ENCODE measurements at regions not wholly inside any gene's neighbourhood (a gene's known extent, or its start where the extent isn't known, plus 50 kb on each side); places are given as distances from the start of the nearest gene placed in this dataset.
"Not testable (repeated sequence)": the region's sequence is repeated elsewhere in the genome, so short reads cannot be mapped to it uniquely, and the experiment has no call there.

DNA sequence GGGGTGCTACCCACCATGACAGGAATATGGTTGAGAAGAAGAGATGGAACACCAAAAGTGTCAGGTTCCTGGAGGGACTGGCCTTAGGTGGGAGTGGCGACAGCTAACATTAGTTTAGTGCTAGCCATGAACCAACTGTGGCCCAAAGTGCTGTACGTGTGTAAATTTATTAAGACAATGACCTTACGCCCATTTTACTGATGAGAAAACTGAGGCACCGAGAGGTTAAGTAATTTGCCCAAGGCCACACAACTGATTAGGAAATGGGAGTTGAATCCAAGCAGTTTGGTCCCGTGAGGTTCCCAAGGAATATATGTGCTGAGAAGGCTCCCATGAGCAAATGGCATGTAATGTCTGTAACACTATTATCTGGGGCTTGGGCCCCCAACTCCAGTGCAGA lies 109.5 kb upstream of the SLC1A4 start:
- intact Hi-C loops (cut with DNase I) = no loop called here
- ATAC-seq (ENCODE audit: poor library complexity) (no peak), DNase-seq (no peak)

DNA sequence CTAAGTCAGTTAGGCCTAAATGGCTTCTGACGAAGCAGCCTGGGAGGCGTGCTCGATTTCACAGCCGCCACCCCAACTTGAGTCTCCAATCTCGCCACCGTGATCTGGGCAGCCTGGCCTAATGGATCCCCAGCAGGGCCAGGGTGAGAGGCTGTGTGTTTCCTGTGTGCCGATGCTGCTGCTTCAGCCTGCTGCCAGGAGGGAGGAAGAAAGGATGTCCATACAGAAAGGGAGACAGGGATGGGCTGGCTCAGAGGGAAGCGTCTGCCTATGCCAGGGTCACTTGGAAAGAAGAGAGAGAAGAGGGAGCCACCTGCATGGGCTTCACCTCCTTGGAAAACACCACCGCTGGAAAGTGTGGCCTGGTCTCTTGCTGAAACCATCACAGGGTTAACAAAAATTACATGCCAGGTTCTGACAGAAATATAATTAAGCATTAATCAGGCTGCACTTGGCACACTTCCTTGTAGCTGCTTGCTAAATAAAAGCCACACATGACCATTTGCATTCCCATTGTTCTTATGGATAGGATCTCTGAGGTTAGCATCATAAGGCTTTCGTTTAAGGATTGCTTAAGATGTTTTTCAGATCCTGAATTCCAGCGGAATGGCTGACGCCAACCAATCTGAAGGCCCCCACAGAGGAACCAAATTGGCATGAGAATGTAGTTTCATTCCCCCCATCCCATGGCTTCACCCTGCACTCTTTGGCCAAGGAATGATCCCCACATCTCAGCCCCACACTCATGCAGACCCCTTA lies 108.8 kb upstream of the SLC1A4 start:
- ATAC-seq (ENCODE audit: poor library complexity) (no peak), DNase-seq (no peak)
- intact Hi-C loops (cut with DNase I) = no loop called here

DNA sequence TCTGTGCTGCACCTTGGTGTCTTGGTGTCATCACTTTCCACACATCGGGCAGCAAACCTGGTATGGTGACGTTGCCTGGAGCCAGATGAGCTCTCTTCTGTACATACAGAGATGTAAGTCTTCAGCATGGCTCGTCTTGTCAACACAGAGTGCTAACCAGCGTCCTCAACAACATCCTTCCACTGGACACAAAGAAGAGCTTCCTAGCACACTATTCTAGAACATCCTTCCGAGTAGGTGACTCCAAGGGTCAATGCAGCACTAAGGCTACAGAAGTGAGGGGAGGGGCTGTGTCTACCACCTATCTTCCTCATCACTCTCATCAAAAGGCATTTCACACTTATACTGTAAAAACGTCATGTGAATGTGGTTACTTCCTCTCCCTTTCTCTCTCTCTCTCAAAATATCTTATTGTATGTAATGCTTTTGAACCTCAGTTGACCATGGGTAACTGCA lies 108.1 kb upstream of the SLC1A4 start:
- DNase-seq = no peak
- intact Hi-C loops (cut with DNase I) = no loop called here
- ATAC-seq (ENCODE audit: poor library complexity) = no peak

DNA sequence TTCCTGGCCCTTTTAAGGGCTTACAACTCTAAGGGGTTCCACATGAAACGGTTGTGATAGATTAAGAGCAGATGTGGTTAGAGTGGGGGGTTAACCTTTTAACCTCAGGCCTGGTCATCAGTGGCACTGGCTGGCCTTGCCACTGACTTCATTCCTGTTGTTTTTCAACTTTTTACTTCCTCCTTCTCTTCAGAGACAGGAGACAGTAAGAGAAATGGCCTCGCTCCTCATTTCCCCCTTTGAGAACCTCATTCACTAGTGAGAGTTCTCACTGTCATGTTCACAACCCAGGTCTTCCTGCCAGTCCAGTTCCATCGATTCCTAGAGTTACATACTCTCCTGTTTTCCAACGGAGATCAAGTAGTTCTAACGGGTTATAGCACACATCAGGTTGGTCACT lies 101.6 kb upstream of the SLC1A4 start:
- intact Hi-C loops (cut with DNase I) = no loop called here
- ATAC-seq (ENCODE audit: poor library complexity) (no peak), DNase-seq (no peak)

DNA sequence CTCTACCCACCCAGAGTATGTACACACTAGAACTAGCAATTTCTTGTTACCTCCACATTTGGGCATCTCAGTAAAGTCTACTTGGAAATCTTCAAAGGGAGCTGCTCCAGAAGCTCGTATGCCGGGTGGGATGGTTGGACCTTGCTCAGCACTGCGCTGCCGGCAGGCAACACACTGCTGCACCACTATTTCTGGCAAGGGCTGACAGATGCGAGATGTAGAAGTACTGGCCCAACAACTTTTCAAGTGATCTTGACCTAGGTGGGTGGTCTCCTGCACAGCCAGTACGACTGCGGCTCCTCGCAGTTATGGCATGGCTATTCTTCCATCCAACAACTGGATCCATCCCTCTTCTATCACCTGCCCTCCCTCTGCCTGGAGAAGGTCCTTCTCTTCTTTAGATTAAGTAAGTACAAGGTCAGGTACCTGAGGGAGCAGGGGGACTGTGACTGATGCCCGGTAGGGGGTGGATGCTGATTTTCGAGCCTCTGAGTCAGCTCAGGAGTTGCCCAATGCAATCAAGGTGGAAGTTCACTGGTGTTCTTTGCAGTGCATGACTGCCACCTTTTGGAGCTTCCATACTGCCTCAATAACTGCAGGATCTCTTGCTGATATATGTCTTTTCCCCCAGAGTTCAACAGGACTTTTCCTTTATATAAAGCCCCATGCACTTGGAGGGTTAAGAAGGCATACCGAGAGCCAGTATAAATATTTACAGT lies 100.4 kb upstream of the SLC1A4 start:
- no peak for DNase-seq
- no peak for ATAC-seq (ENCODE audit: poor library complexity)
- intact Hi-C loops (cut with DNase I) = no loop called here

DNA sequence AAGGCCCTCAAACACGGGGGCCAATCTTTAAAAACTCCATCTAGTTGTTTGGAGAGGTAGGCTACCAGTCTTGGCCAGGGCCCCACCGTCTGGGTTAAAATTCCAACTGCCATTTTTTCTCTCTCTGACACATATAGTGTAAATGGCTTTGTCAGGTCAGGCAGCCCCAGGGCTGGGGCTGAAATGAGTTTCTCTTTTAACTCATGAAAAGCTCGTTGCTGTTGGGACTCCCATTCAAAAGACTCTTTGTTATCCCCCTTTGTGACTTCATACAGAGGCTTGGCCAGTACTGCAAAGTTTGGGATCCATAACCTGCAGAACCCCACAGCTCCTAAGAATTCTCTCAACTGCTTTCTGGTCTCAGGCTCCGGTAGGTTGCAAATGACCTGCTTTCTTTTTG lies 99.4 kb upstream of the SLC1A4 start:
- DNase-seq = no peak
- intact Hi-C loops (cut with DNase I) = no loop called here
- no peak for ATAC-seq (ENCODE audit: poor library complexity)

DNA sequence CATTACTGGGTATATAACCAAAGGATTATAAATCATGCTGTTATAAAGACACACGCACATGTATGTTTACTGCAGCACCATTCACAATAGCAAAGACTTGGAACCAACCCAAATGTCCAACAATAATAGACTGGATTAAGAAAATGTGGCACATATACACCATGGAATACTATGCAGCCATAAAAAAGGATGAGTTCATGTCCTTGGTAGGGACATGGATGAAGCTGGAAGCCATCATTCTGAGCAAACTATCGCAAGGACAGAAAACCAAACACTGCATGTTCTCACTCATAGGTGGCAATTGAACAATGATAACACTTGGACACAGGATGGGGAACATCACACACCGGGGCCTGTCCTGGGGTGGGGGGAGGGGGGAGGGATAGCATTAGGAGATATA lies 92.6 kb upstream of the SLC1A4 start:
- DNase-seq; intact Hi-C loops (cut with DNase I); ATAC-seq (ENCODE audit: poor library complexity): not testable (repeated sequence)

DNA sequence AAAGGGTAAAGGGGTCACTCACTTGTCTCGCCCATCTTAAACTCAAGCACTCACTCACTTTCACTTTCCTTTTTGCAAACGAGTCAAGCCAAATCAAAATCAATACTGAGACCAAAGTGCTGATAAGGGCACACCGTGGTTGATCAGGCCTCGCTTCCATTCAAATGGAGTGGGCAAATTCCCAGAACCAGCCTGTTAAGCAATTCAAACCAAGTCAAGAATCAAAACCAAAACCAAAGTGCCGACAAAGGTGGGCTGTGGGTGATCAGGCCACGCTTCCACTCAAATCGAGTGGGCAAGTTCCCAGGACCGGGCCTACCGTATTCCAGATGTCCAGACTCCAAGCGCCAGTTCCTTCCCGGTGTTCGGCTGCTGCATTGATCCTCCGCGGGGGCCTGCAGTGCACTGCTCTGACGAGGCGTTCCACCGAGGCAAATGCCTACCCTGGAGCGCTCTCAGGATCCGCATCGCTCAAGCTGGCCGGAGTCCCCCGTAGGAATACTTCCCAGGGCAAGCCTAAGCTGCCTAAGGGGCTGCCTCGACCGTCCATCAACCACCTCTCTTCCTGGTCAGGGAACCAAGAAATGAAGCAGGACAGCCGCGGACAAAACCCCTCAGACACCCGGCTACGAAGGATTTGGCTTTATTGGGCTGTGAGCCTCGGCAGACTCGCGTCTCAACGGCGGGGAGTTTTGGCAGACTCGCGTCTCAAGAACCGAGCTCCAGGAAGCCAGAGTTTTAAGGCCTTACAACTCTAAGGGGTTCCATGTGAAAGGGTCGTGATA lies 89.9 kb upstream of the SLC1A4 start:
- ATAC-seq (ENCODE audit: poor library complexity) (no peak), DNase-seq (no peak)
- intact Hi-C loops (cut with DNase I) = no loop called here

DNA sequence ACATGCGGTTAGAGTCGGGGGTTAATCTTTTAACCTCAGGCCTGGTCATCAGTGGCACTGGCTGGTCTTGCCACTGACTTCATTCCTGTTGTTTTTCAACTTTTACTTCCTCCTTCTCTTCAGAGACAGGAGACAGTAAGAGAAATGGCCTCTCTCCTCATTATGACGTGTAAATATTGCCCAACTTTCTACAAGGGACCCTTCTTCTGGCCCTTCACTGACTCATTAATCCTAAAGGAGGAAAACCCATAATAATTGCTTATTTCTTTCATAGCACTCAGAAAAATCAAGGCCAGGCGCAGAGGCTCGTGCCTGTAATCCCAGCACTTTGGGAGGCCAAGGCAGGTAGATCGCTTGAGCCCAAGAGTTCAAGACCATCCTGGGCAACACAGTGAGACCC lies 89.3 kb upstream of the SLC1A4 start:
- ATAC-seq (ENCODE audit: poor library complexity); DNase-seq; intact Hi-C loops (cut with DNase I): not testable (repeated sequence)

DNA sequence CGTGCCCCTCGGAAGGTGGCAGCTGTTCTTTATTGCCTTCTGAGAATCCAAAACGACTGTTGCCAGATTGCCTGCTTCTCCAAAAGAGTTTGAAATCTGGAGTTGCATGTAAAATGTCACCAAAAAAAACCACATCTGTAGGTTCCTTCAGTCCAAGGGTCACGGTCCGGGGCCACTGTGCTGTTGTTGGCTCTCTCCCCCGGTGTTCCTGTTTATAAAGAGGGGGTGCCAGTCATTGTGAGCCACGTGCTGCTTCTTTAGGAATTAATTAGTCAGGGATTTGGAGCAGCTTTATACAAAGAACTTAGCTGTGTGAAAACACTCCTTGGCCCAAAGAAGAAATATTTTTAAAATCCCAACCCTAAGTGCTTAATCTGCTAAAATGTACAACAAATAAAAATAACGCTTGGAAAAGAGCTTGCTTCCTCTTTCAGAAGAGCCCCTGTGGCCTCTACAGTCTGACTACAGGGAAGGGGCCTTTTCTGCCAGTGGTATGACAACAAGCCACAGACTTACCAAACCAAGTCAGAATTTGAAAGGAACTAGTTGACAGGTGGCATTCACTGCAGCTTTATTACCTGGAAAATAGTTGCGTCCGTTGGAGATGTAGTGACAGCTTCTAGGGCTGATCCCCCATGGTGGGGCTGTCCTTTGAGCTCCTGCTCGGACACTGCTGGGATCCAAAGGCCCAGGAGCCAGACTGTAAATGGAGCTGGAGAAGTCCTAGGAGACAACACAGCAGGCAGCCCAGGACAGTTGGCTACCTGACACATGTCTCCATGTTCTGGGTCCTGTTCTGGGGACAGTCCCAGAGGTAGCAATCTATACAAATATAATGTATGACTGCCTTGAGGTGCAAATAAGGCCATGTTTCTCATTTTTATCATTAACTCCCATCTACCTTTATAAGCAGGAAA lies 84.5 kb upstream of the SLC1A4 start:
- DNase-seq = no peak
- peak; percentile 36 for ATAC-seq (ENCODE audit: poor library complexity)
- intact Hi-C loops (cut with DNase I) = no loop called here

DNA sequence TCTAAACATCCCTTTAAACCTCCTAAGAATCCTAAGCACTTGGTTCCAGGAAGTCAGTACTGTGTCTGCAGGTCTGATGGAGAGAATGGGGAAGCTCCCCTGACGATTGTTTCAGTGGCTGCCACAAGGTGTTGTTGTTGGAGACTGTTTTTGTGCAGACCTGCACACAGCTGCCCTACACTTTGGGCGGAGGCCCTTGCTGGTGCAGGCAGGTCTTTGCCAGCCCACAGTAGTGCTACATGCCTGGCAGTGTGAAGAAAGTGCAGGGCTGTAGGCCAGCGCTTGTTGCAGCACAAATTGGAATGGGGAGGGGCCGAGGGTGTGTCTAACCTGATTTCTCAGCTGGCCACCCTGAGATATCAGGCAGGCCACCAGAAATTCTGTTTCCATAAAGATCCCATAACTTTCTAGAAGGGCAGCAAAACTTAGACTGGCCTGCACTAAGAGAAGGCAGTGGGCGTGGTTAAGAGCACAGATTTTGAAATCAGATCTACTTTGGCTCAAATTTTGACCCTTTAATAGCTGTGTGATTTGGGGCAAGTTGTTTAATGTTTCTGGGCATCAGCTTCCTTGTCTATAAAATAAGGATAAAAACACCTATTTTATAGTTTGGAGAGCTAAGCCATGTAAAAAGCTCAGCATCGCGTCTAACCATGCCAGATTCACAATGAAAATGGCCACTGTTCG lies 83.7 kb upstream of the SLC1A4 start:
- ATAC-seq (ENCODE audit: poor library complexity) (no peak), DNase-seq (no peak)
- intact Hi-C loops (cut with DNase I) = no loop called here

DNA sequence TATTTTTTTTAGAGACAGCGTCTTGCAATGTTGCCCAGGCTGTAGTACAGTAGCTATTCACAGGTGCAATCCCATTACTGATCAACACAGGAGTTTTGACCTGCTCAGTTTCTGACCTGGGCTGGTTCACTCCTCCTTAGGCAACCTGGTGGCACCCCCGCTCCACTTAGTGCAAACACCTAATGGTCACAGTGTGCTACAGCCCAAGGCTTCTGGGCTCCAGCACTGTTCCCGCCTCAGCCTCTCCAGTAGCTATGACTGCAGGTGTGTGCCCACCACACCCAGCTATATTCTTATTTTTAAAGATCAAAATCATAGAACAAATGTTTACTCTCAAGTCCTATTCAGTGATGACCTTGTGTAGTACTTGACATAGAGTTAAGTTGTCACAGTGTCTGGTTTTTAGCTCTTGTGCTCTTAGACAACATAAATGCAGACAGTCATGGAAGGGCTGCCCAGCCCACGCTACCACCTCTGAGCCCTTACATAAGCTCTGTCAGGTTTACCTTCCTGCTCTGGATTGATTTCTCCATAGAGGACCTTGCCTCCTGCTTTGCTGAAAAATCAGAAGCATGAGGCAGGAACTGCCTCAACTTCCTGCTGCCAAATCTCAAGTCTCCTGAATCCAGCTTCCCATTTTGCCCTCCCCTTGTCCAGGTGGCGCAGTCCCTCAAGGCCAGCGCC lies 82.2 kb upstream of the SLC1A4 start:
- DNase-seq (no peak), ATAC-seq (ENCODE audit: poor library complexity) (no peak)
- intact Hi-C loops (cut with DNase I) = no loop called here

DNA sequence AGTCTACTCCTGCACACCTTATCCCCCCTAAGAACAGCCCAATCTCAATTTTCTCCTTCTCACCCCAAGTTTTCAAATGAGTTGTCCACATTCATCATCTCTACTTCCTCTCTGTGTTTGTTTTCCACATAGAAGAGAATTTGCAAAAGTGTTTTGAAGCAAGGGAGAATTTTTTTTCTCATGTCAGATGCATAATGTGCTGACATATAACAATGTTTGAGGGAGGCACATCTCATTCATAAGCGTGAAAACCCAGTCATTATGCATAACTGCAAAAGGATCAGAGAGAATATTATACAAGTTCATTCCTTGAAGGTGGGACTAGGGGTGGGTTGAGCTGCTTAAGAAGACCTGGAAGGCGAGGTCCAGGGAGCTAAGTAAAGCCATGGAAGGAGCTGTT lies 80.8 kb upstream of the SLC1A4 start:
- ATAC-seq (ENCODE audit: poor library complexity) (no peak), DNase-seq (no peak)
- intact Hi-C loops (cut with DNase I) = no loop called here

DNA sequence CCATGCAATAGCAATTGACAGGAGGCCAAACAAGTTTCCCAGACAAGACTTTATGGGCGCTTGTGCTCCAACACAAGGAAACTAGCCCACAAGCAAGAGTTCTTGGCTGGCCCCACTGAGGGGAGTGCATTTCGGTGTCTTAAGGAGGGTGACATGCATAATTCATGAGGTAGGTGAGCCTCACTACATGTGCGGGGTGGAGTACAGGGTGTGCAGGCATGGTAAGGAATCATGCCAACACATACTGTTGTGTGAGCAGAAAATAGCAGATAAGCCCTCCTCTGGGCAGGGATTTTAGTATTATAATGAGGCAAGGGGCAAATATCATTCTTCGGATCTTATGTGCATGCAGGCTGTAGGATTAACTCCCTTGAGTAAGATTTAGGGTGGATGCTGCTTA lies 78.7 kb upstream of the SLC1A4 start:
- intact Hi-C loops (cut with DNase I) = loop anchor here (10.0 kb wide), 1 partner anchor 274 kb away; no protein-coding TSS in a partner anchor
- no peak for ATAC-seq (ENCODE audit: poor library complexity)
- DNase-seq = no peak

DNA sequence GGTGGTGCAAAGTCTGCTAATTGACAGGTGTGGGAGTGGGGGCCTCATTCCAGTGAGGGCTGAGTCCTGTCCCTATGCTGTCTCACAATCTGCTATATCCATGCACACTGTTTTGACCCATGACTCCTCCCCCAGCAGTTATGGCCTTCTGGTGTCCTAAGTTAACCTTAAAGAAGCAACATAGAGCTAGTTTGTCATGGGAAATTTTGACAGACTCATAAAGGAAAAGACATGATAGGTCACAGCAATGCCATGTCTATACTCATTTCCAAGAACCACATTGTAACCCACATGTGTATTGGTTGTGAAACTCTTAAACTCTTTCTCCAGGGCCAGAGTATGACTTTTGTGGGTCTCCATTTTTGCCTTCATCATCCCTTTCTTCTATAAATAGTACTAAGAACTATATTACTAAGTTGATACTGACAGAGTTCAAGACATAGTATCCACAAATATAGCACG lies 78.2 kb upstream of the SLC1A4 start:
- intact Hi-C loops (cut with DNase I) = loop anchor here (10.0 kb wide), 1 partner anchor 274 kb away; no protein-coding TSS in a partner anchor
- DNase-seq (no peak), ATAC-seq (ENCODE audit: poor library complexity) (no peak)

DNA sequence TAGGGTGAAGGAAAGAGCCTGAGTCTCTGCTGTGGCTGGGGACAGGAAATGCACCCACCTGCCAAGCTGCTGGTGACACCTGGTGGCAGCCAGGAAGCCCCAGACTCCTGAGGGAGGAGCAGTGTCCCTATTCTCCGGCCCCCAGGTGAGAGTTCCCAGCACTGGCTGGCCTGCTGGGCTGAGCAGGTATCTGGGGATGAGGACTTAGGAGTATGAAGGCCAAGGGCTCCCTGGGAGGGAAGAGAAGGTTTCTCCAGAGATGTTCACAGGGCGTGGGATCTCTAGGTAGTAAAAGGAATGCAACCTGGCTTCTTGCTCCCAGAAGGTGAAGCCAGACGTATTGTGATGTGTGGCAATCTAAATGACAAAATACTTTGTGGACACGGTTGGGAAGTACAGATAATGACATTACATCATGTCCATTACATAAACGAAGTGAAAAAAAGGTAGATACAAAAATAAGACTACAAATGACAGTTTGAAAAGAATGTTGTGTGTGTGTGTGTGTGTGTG lies 75.8 kb upstream of the SLC1A4 start:
- DNase-seq (no peak), ATAC-seq (ENCODE audit: poor library complexity) (no peak)
- intact Hi-C loops (cut with DNase I) = loop anchor here (10.0 kb wide), 1 partner anchor 271 kb away; no protein-coding TSS in a partner anchor

DNA sequence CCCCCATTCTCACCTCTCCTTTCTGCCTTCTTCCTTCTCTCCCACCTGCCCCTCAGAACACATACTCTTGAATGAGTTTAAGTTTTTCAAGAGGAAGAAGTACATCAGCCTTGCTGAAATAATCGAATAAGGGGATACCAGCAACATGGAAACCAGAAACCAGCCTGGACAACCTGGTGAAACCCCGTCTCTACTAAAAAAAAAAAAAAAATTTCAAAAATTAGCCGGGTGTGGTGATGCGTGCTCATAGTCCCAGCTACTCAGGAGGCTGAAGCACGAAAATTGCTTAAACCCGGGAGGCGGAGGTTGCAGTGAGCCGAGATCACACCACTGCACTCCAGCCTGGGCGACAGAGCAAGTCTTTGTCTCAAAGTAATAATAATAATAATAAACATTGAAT lies 75.0 kb upstream of the SLC1A4 start:
- no peak for ATAC-seq (ENCODE audit: poor library complexity)
- intact Hi-C loops (cut with DNase I) = loop anchor here (10.0 kb wide), 1 partner anchor 271 kb away; no protein-coding TSS in a partner anchor

More for the DNA sequence above, 75.0 kb upstream of the SLC1A4 start:
- no peak for DNase-seq

Measured in Right ventricle myocardium superior (tissue), 1 donor.